NCI-H774 (cell line): ENCODE measurements at regions not wholly inside any gene's neighbourhood (a gene's known extent, or its start where the extent isn't known, plus 50 kb on each side); places are given as distances from the start of the nearest gene placed in this dataset.
"Not testable (repeated sequence)": the region's sequence is repeated elsewhere in the genome, so short reads cannot be mapped to it uniquely, and the experiment has no call there.

ENCODE experiments used
- DNase-seq: peaks from one replicate; lab custom pipeline; 2025; lab: John Stamatoyannopoulos, UW

- no peak for DNase-seq
These were observed 602.9 kb upstream of the ADAMTS5 start for GRCh38 chr21:27569831-27570230.

- no peak for DNase-seq
These were observed 602.2 kb upstream of the ADAMTS5 start for GRCh38 chr21:27569091-27569490.

GRCh38 chr21:27567381-27567780, 600.5 kb upstream of the ADAMTS5 start:
- DNase-seq, result no peak

GRCh38 chr21:27566521-27566920, 599.6 kb upstream of the ADAMTS5 start:
- DNase-seq, result no peak

GRCh38 chr21:27565364-27565763, 598.5 kb upstream of the ADAMTS5 start:
- DNase-seq, result no peak

- peak; percentile 29 for DNase-seq
These were observed 597.9 kb upstream of the ADAMTS5 start for GRCh38 chr21:27564684-27565301.

DNA sequence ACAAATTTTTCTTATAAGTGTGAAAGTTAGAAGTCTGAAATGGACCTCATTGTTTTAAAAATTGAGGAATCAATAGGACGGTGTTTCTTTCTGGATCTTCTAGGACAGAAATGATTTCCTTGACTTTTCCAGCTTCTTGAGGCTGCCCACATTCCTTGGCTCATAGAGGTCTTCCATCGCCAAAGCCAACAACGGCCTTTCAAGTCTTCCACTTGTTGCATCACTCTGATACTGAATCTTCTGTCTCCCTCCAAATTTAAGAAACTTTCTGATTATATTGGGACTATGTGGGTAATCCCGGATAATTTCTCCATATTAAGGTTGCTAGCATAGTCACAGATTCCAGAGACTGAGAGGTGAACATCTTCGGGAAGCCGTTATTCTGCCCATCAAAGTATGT, 595.4 kb upstream of the ADAMTS5 start:
- no peak for DNase-seq

DNA sequence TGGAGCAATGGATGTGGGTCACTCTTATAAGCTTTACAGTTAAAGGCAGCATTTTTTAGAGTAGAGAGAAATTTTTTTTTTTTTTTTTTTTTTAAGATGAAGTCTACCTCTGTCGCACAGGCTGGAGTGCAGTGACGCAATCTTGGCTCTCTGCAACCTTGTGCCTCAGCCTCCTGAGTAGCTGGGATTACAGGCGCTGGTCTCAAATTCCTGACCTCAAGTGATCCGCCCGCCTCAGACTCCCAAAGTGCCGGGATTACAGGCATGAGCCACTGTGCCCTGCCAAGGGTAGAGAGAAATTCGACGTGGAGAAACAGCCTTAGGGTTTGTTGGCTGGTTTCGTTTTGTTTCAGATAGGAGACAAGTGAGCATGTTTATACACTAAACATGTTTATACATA, 594.2 kb upstream of the ADAMTS5 start:
- no peak for DNase-seq

GRCh38 chr21:27557356-27557755, 590.5 kb upstream of the ADAMTS5 start:
- DNase-seq, result no peak

GRCh38 chr21:27555996-27556395, 589.1 kb upstream of the ADAMTS5 start:
- no peak for DNase-seq

DNA sequence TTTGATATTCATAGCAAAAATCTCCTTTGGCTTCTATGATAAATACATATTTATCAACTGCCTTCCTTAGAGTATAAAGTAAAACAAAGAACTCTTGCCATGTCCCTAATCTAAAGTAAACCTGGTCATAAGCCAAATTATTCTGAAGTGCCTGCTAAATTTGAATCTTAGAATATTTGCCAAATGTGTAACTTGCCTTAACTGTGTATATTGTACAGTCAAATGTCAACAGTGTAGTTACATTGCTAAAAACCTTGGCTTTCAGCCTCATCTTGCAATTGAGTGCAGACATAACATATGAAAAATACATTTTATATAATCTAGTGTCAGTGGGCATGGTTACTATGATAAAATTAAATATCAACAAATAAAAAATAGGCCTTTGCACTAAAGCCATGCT, 583.4 kb upstream of the ADAMTS5 start:
- no peak for DNase-seq

DNA sequence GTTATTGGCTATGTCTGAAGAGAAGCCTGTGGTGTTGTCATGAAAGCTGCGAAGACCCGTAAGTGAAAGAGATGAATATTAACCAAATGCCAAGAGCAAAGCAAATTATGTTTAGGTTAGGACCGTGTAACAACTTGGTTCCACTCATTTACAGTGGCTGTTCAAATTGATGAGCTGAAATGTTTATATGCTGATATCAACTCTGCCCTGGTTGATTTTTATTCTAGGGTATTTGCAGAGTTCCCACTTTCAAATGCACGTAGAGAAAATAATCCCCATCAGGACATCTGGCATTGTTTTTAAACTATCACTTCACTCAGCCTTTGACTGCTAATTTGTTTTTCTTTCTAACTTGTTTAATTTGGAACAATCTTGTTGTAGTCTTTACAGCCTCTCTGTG, 581.6 kb upstream of the ADAMTS5 start:
- no peak for DNase-seq

DNA sequence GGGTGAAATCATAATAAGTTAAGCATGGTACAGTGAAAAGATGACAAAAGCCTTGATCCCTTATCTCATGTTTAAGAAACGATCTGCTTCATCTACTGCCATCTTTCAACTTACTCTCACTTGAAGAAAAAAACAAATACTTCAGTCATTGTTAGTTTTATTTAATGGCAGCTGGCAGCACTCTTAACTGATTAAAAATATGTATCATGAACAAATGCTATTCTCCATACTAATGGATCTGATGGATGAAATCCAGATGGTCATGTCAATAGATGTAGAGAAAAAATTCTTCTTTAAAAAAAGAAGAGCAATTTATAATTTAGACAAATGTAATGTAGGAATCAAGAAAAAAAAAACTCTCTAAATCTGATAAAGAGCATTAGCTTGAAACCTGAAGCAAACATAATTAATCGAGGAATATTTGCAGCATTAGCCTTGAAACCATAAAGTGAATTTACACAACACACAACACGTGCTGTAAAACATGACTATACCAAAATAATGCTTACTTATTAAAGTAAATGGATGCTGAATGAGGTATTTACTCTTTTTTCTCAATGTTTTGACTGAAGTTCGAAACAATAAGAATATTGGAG, 579.0 kb upstream of the ADAMTS5 start:
- DNase-seq, result peak; percentile 3

DNA sequence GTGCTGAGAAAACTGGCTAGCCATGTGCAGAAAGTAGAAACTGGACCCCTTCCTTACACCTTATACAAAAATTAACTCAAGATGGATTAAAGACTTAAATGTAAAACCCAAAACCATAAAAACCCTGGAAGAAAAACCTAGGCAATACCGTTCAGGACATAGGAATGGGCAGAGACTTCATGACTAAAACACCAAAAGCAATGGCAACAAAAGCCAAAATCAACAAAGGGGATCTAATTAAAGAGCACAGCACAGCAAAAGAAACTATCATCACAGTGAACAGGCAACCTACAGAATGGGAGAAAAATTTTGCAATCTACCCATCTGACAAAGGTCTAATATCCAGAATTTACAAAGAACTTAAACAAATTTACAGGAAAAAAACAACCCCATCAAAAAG, 575.2 kb upstream of the ADAMTS5 start:
- not testable (repeated sequence) for DNase-seq

GRCh38 chr21:27536319-27536718, 569.4 kb upstream of the ADAMTS5 start:
- DNase-seq, result no peak

DNA sequence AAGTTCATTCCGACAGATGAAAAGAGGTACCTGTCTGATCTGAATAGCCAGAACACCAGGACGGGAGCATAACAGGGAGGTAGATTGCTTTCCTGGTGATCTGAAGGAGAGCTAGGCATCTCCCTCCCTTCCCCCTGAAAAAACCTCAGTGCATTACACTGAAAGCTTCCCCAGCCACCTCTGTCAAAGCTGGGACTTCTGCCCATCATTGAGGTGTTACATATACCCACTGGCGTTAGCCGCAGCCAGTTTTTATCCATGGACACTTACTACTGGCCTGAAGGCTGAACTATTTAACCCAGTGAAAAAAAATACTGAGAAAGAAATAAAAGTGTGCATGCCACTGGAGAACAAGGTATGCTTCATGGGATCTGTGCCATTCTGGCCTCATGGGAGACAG, 568.3 kb upstream of the ADAMTS5 start:
- DNase-seq, result no peak

DNA sequence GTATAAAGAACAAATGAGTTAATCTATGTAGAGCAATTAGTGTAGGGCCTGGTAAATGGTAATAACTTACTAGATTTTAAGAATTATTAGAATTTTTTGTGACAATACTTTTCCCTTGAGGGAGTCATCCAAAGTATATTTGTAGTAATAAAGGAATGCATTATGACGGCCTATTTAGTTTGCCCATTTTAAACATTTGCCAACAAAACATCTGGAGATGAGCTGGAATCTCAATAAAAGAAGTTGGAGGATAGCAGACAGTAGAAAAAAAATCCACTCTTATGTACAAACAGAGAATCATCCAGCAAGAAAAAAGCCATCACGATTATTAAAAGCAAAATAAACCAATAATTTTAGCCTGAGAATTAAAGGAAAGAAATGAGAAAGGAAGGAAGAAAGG, 567.3 kb upstream of the ADAMTS5 start:
- no peak for DNase-seq

GRCh38 chr21:27532076-27532475, 565.2 kb upstream of the ADAMTS5 start:
- DNase-seq, result no peak

DNA sequence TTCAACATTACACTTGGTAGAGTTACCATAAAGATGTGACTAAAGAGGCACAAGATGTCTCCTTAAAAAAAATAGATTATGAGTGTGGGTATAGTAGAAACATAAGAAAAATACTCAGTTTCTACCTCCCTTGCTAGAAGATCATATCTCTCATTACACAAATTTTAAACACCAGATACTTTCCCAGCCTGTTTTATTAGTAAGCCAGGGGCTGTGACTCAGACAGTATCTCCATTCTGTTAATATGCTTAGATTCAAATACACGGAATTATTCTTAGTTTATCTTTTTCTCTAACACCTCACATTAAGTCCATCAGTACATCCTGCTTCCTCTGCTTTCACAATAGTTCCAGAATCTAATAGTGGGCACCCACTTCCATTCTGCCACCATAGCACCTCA, 561.8 kb upstream of the ADAMTS5 start:
- DNase-seq, result no peak

DNA sequence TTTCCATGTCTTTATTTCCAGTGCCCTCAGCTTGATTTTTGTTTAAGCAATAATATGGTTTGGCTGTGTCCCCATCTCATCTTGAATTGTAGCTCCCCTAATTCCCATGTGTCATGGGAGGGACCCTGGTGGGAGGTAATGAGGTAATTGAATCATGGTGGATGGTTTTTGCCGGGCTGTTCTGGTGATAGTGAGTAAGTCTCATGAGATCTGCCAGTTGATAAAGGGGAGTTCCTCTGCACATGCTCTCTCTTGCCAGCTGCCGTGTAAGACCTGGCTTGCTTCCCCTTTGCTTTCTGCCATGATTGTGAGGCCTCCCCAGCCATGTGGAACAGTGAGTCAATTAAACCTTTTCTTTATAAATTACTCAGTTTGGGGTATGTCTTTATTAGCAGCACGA, 559.6 kb upstream of the ADAMTS5 start:
- no peak for DNase-seq

GRCh38 chr21:27525780-27526179, 558.9 kb upstream of the ADAMTS5 start:
- DNase-seq, result no peak

DNA sequence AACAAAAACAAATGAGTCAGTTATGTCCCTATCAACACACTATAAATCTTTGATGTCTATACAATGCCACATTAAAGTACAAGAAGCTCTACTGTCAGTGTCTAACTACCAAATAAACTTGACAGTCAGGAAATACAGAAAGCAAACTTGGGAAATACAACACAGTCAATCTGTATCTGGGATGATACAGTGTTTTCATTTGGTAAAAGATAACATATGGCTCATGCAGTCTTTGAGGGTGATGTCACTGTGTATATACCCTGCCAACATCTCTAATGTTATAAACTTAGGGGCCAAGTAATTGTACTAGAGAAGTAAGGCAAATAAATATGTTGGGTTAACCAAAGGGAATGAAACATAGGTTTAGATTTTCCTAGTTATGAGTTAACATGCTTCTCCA, 552.5 kb upstream of the ADAMTS5 start:
- DNase-seq, result no peak

GRCh38 chr21:27517177-27517576, 550.3 kb upstream of the ADAMTS5 start:
- DNase-seq, result not testable (repeated sequence)

DNA sequence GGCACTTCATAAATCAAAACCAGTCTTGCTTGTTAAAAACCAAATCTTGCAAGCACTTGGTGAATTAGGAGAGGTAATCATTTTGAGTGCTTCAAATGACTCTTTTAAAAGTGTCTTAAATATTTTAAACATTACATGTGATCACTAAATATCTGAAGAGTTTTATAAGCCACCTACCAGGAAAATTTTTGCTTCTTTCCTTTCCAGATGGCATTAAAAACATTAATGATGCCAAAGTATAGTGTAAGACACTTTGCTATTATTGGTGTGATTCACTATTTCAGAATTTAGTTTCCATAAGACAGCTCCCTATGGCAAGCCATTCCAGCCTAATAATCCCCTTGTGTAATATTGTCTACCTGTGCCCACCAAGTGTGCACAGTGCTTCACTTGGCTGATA, 548.8 kb upstream of the ADAMTS5 start:
- DNase-seq, result no peak
